WTC11 (cell line): ENCODE measurements at regions not wholly inside any gene's neighbourhood (a gene's known extent, or its start where the extent isn't known, plus 50 kb on each side); places are given as distances from the start of the nearest gene placed in this dataset.

Source experiments
- ATAC-seq: fragments of 200-7000 bp; cut with Tn5 transposase; 2 replicates; pipeline ENCODE4 v1.10.0; 2021; ENCODE audit warnings: mild to moderate bottlenecking, moderate library complexity
- CTCF ChIA-PET: fragments of 300-600 bp; sonication (Branson Sonifier 250); formaldehyde crosslinking; loops from one replicate; lab custom pipeline; 2021; ENCODE audit warnings: antibody characterized with exemption; lab: Charles Lee
- POLR2A ChIA-PET: fragments of 350-600 bp; sonication (Branson Sonifier 250); formaldehyde crosslinking; loops from one replicate; lab custom pipeline; 2021; ENCODE audit warnings: antibody characterized with exemption; lab: Charles Lee
- DNase-seq: peaks from one replicate; pipeline ENCODE4 v3.0.0; 2021; ENCODE audit warnings: low spot score
- H3K27ac Mint-ChIP-seq: 2 replicates; pipeline ENCODE4 v1.8.0; 2021; ENCODE audit warnings: mixed read lengths
- H3K27me3 Mint-ChIP-seq: 2 replicates; pipeline ENCODE4 v1.8.0; 2021; ENCODE audit warnings: low read depth, mild to moderate bottlenecking, moderate library complexity, mixed read lengths
- H3K36me3 Mint-ChIP-seq: 2 replicates; pipeline ENCODE4 v1.8.0; 2021; ENCODE audit warnings: mixed read lengths
- H3K4me1 Mint-ChIP-seq: 2 replicates; pipeline ENCODE4 v1.8.0; 2022; ENCODE audit warnings: mixed read lengths
- H3K4me3 Mint-ChIP-seq: 2 replicates; pipeline ENCODE4 v1.8.0; 2021; ENCODE audit warnings: mild to moderate bottlenecking, moderate library complexity, mixed read lengths
- H3K9me3 Mint-ChIP-seq: 2 replicates; pipeline ENCODE4 v1.8.0; 2021; ENCODE audit warnings: mixed read lengths
- ATF1 ChIP-seq: sonication (generic); formaldehyde crosslinking; IDR thresholded peaks from 2 replicates; pipeline ENCODE4 v1.8.1; 2023; ENCODE audit warnings: mild to moderate bottlenecking, moderate library complexity, missing genetic modification reagents
- CBFB ChIP-seq: sonication (generic); formaldehyde crosslinking; IDR thresholded peaks from 2 replicates; pipeline ENCODE4 v1.8.1; 2022; ENCODE audit warnings: mild to moderate bottlenecking, low read depth, missing genetic modification reagents
- CREB1 ChIP-seq: sonication (generic); formaldehyde crosslinking; IDR thresholded peaks from 2 replicates; pipeline ENCODE4 v1.8.0; 2023; ENCODE audit warnings: mild to moderate bottlenecking, missing genetic modification reagents
- E2F4 ChIP-seq: sonication (generic); formaldehyde crosslinking; IDR thresholded peaks from 2 replicates; pipeline ENCODE4 v1.8.1; 2022; ENCODE audit warnings: low read depth, mild to moderate bottlenecking, moderate library complexity, missing genetic modification reagents, borderline replicate concordance
- ETV6 ChIP-seq: sonication (generic); formaldehyde crosslinking; IDR thresholded peaks from 2 replicates; pipeline ENCODE4 v1.8.1; 2022; ENCODE audit warnings: mild to moderate bottlenecking, missing genetic modification reagents
- HMGA2 ChIP-seq: fragments of 250-450 bp; sonication (Bioruptor Pico); IDR thresholded peaks from 2 replicates; pipeline ENCODE4 v1.4.0; 2021; ENCODE audit warnings: mild to moderate bottlenecking, moderate library complexity
- IRF1 ChIP-seq: sonication (generic); formaldehyde crosslinking; IDR thresholded peaks from 2 replicates; pipeline ENCODE4 v1.8.0; 2023; ENCODE audit warnings: missing genetic modification reagents
- JAZF1 ChIP-seq: fragments of 250-450 bp; sonication (Bioruptor Pico); IDR thresholded peaks from 2 replicates; pipeline ENCODE4 v1.9.0; 2021; ENCODE audit warnings: moderate library complexity, mild to moderate bottlenecking, inconsistent platforms
- JUN ChIP-seq: sonication (generic); formaldehyde crosslinking; IDR thresholded peaks from 2 replicates; pipeline ENCODE4 v1.8.0; 2023; ENCODE audit warnings: mild to moderate bottlenecking, missing genetic modification reagents
- MXD4 ChIP-seq: fragments of 250-450 bp; sonication (Bioruptor Pico); IDR thresholded peaks from 2 replicates; pipeline ENCODE4 v1.8.0; 2021; ENCODE audit warnings: mild to moderate bottlenecking, moderate library complexity, borderline replicate concordance
- MYBL2 ChIP-seq: sonication (generic); formaldehyde crosslinking; IDR thresholded peaks from 2 replicates; pipeline ENCODE4 v1.8.1; 2023; ENCODE audit warnings: mild to moderate bottlenecking, moderate library complexity, missing genetic modification reagents
- NFATC4 ChIP-seq: fragments of 250-450 bp; sonication (Bioruptor Pico); IDR thresholded peaks from 2 replicates; pipeline ENCODE4 v1.9.0; 2021; ENCODE audit warnings: mild to moderate bottlenecking
- NR1H2 ChIP-seq: sonication (generic); formaldehyde crosslinking; IDR thresholded peaks from 2 replicates; pipeline ENCODE4 v1.9.0; 2021; ENCODE audit warnings: mild to moderate bottlenecking, moderate library complexity, missing genetic modification reagents
- OVOL2 ChIP-seq: fragments of 250-450 bp; sonication (Bioruptor Pico); IDR thresholded peaks from 2 replicates; pipeline ENCODE4 v1.9.0; 2021; ENCODE audit warnings: mild to moderate bottlenecking, borderline replicate concordance
- PRDM15 ChIP-seq: sonication (generic); formaldehyde crosslinking; IDR thresholded peaks from 2 replicates; pipeline ENCODE4 v1.8.0; 2022; ENCODE audit warnings: missing genetic modification reagents
- SP1 ChIP-seq: sonication (generic); formaldehyde crosslinking; conservative IDR thresholded peaks from 2 replicates; pipeline ENCODE4 v1.8.1; 2022; ENCODE audit warnings: missing genetic modification reagents
- TEAD4 ChIP-seq: sonication (generic); formaldehyde crosslinking; IDR thresholded peaks from 2 replicates; pipeline ENCODE4 v1.8.0; 2022; ENCODE audit warnings: mild to moderate bottlenecking, missing genetic modification reagents
- ZBTB21 ChIP-seq: sonication (generic); formaldehyde crosslinking; IDR thresholded peaks from 2 replicates; pipeline ENCODE4 v1.8.1; 2023; ENCODE audit warnings: mild to moderate bottlenecking, missing genetic modification reagents, borderline replicate concordance
- TF ChIP-seq, protein P1 (sequence below): sonication (generic); formaldehyde crosslinking; IDR thresholded peaks from 2 replicates; pipeline ENCODE4 v1.8.1; 2022; ENCODE audit warnings: missing genetic modification reagents, borderline replicate concordance
- TF ChIP-seq, protein P2 (sequence below): fragments of 250-450 bp; sonication (Bioruptor Pico); IDR thresholded peaks from 2 replicates; pipeline ENCODE4 v1.9.0; 2021; ENCODE audit warnings: mild to moderate bottlenecking, borderline replicate concordance
- TF ChIP-seq, protein P3 (sequence below): sonication (generic); formaldehyde crosslinking; IDR thresholded peaks from 2 replicates; pipeline ENCODE4 v1.8.1; 2022; ENCODE audit warnings: mild to moderate bottlenecking, moderate library complexity, missing genetic modification reagents
- TF ChIP-seq, protein P4 (sequence below): sonication (generic); formaldehyde crosslinking; IDR thresholded peaks from 2 replicates; pipeline ENCODE4 v1.8.1; 2023; ENCODE audit warnings: mild to moderate bottlenecking, missing genetic modification reagents, moderate library complexity
- TF ChIP-seq, protein P5 (sequence below): sonication (generic); formaldehyde crosslinking; IDR thresholded peaks from 2 replicates; pipeline ENCODE4 v1.8.0; 2022; ENCODE audit warnings: mild to moderate bottlenecking, missing genetic modification reagents

DNA sequence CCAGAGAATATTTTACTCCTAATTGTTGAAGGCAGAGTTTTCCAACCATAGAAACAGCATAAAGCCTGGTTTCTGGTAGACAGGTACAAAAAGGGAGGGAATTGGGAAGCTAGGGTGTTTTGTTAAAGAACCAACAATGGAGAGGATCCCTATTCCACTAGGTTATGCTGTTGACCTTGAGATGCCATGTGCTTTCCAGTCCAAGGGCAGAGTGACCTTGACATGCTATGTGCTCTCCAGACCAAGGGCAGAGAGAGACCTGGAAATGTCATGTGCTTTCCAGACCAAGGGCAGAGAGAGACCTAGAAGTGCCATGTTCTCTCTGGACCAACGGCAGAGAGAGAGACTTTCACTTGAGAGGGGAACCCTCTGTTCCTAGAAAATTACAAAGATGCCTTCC is 1043.8 kb upstream of the FBXO33 start:
- Mint-ChIP-seq H3K36me3 (peaks cover 52% of the 10 kb centered on the region), H3K4me3 (no peak overlapping the region)
- POLR2A ChIA-PET, result no interaction called here
- DNase-seq, result no peak
- TF ChIP-seq MYBL2 (CRISPR knock-in tag) (no peak), JAZF1 (CRISPR knock-in tag) (no peak), E2F4 (CRISPR knock-in tag) (no peak), OVOL2 (CRISPR knock-in tag) (no peak), NFATC4 (no peak), JUN (no peak), ETV6 (CRISPR knock-in tag) (no peak), IRF1 (CRISPR knock-in tag) (no peak), HMGA2 (CRISPR knock-in tag) (no peak), PRDM15 (CRISPR knock-in tag) (no peak), CBFB (no peak), SP1 (no peak), CREB1 (CRISPR knock-in tag) (no peak), TEAD4 (CRISPR knock-in tag) (no peak)
- TF ChIP-seq, protein P1, sequence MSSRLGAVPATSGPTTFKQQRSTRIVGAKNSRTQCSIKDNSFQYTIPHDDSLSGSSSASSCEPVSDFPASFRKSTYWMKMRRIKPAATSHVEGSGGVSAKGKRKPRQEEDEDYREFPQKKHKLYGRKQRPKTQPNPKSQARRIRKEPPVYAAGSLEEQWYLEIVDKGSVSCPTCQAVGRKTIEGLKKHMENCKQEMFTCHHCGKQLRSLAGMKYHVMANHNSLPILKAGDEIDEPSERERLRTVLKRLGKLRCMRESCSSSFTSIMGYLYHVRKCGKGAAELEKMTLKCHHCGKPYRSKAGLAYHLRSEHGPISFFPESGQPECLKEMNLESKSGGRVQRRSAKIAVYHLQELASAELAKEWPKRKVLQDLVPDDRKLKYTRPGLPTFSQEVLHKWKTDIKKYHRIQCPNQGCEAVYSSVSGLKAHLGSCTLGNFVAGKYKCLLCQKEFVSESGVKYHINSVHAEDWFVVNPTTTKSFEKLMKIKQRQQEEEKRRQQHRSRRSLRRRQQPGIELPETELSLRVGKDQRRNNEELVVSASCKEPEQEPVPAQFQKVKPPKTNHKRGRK (CRISPR knock-in tag), result no peak
- TF ChIP-seq, protein P2, sequence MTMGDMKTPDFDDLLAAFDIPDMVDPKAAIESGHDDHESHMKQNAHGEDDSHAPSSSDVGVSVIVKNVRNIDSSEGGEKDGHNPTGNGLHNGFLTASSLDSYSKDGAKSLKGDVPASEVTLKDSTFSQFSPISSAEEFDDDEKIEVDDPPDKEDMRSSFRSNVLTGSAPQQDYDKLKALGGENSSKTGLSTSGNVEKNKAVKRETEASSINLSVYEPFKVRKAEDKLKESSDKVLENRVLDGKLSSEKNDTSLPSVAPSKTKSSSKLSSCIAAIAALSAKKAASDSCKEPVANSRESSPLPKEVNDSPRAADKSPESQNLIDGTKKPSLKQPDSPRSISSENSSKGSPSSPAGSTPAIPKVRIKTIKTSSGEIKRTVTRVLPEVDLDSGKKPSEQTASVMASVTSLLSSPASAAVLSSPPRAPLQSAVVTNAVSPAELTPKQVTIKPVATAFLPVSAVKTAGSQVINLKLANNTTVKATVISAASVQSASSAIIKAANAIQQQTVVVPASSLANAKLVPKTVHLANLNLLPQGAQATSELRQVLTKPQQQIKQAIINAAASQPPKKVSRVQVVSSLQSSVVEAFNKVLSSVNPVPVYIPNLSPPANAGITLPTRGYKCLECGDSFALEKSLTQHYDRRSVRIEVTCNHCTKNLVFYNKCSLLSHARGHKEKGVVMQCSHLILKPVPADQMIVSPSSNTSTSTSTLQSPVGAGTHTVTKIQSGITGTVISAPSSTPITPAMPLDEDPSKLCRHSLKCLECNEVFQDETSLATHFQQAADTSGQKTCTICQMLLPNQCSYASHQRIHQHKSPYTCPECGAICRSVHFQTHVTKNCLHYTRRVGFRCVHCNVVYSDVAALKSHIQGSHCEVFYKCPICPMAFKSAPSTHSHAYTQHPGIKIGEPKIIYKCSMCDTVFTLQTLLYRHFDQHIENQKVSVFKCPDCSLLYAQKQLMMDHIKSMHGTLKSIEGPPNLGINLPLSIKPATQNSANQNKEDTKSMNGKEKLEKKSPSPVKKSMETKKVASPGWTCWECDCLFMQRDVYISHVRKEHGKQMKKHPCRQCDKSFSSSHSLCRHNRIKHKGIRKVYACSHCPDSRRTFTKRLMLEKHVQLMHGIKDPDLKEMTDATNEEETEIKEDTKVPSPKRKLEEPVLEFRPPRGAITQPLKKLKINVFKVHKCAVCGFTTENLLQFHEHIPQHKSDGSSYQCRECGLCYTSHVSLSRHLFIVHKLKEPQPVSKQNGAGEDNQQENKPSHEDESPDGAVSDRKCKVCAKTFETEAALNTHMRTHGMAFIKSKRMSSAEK (CRISPR knock-in tag), result no peak
- TF ChIP-seq, all 79 proteins: peak for 0
- H3K27ac Mint-ChIP-seq, result no peak overlapping the region
- peaks cover 67% of the 10 kb centered on the region for H3K9me3 Mint-ChIP-seq
- CTCF ChIA-PET, result no interaction called here
- H3K4me1 Mint-ChIP-seq, result no peaks in the 10 kb centered on the region
- no peak for ATAC-seq
- no peaks in the 10 kb centered on the region for H3K27me3 Mint-ChIP-seq

DNA sequence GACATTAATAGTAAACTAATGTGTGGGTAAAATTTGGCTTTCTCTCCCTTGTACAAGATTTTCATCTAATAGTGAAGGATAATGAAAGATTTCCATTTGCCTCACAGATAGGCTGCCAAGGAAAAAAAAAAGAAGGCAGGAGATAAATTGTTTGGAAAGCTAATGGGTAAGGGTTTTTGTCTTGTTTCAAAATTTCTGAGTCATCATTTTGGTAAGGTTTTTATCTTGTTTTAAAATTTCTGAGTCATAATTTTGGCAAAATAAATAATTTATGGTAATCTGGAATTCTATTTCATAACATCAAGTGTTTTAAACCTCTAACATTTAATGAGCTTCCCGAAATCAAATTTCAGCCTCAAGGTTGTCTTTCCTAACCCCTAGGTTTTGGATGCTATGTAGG is 1035.7 kb upstream of the FBXO33 start:
- Mint-ChIP-seq H3K4me3 (no peak overlapping the region), H3K27me3 (no peaks in the 10 kb centered on the region), H3K27ac (no peak overlapping the region), H3K9me3 (peaks cover 82% of the 10 kb centered on the region), H3K36me3 (peaks cover 79% of the 10 kb centered on the region), H3K4me1 (peaks cover 8% of the 10 kb centered on the region)
- DNase-seq (no peak), ATAC-seq (no peak)
- POLR2A ChIA-PET, result no interaction called here
- CTCF ChIA-PET, result no interaction called here
- TF ChIP-seq, protein P3, sequence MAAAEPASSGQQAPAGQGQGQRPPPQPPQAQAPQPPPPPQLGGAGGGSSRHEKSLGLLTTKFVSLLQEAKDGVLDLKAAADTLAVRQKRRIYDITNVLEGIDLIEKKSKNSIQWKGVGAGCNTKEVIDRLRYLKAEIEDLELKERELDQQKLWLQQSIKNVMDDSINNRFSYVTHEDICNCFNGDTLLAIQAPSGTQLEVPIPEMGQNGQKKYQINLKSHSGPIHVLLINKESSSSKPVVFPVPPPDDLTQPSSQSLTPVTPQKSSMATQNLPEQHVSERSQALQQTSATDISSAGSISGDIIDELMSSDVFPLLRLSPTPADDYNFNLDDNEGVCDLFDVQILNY (CRISPR knock-in tag), result no peak
- TF ChIP-seq ZBTB21 (CRISPR knock-in tag) (no peak), TEAD4 (CRISPR knock-in tag) (no peak), JUN (no peak), MYBL2 (CRISPR knock-in tag) (no peak), ATF1 (CRISPR knock-in tag) (no peak), NR1H2 (CRISPR knock-in tag) (no peak), MXD4 (CRISPR knock-in tag) (no peak)
- TF ChIP-seq, protein P4, sequence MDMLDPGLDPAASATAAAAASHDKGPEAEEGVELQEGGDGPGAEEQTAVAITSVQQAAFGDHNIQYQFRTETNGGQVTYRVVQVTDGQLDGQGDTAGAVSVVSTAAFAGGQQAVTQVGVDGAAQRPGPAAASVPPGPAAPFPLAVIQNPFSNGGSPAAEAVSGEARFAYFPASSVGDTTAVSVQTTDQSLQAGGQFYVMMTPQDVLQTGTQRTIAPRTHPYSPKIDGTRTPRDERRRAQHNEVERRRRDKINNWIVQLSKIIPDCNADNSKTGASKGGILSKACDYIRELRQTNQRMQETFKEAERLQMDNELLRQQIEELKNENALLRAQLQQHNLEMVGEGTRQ (CRISPR knock-in tag), result no peak
- TF ChIP-seq, protein P5, sequence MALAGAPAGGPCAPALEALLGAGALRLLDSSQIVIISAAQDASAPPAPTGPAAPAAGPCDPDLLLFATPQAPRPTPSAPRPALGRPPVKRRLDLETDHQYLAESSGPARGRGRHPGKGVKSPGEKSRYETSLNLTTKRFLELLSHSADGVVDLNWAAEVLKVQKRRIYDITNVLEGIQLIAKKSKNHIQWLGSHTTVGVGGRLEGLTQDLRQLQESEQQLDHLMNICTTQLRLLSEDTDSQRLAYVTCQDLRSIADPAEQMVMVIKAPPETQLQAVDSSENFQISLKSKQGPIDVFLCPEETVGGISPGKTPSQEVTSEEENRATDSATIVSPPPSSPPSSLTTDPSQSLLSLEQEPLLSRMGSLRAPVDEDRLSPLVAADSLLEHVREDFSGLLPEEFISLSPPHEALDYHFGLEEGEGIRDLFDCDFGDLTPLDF, result no peak
